Esophagus muscularis mucosa (tissue), 4 donors: ENCODE measurements at regions not wholly inside any gene's neighbourhood (a gene's known extent, or its start where the extent isn't known, plus 50 kb on each side); places are given as distances from the start of the nearest gene placed in this dataset.

ENCODE experiments used
- DNase-seq: peaks from one replicate; pipeline ENCODE4 v3.0.0-alpha.2; 2017; ENCODE audit errors: extremely low spot score
- H3K27ac ChIP-seq, 4 donors: fragments of 200-600 bp; sonication (generic); replicated peaks in 1 of 4; 1 replicate in 3 of 4; 2 replicates in 1 of 4; pipeline ENCODE4 v1.5.1; 2016 to 2019; ENCODE audit warnings: mild to moderate bottlenecking in 1 of 4
- H3K27me3 ChIP-seq, 4 donors: fragments of 200-600 bp; sonication (generic); one replicate each; pipeline versions ENCODE4 v1.5.1 to v1.6.0; 2016 to 2019
- H3K36me3 ChIP-seq, 4 donors: fragments of 200-600 bp; sonication (generic); one replicate each; pipeline ENCODE4 v1.5.1; 2016 to 2019
- H3K4me1 ChIP-seq, 4 donors: fragments of 200-600 bp; sonication (generic); one replicate each; pipeline ENCODE4 v1.5.1; 2016 to 2019
- H3K4me3 ChIP-seq, 4 donors: fragments of 200-600 bp; sonication (generic); 1 replicate in 2 of 4; 2 replicates in 2 of 4; pipeline ENCODE4 v1.5.1; 2016 to 2019; ENCODE audit warnings: mild to moderate bottlenecking in 4 of 4, moderate library complexity in 1 of 4
- H3K9me3 ChIP-seq, 4 donors: fragments of 200-600 bp; sonication (generic); 1 replicate in 3 of 4; 2 replicates in 1 of 4; pipeline ENCODE4 v1.5.1; 2016 to 2019
- CTCF ChIP-seq, 3 experiments: fragments of 200-600 bp in 2 of 3; fragments of 450-650 bp in 1 of 3; sonication (generic) in 2 of 3; IDR thresholded peaks; one replicate each; pipeline ENCODE4 v1.5.1; 2017 to 2019; ENCODE audit warnings: antibody characterized with exemption in 3 of 3, mild to moderate bottlenecking in 2 of 3, moderate library complexity in 1 of 3
- EP300 ChIP-seq: sonication (generic); formaldehyde crosslinking; IDR thresholded peaks from one replicate; pipeline ENCODE4 v1.6.1; 2017; ENCODE audit warnings: antibody characterized with exemption
- POLR2A ChIP-seq: fragments of 450-650 bp; IDR thresholded peaks from one replicate; pipeline ENCODE4 v1.6.1; 2017; ENCODE audit warnings: antibody characterized with exemption, moderate library complexity, mild to moderate bottlenecking, low read depth
- POLR2AphosphoS5 ChIP-seq, 2 donors: sonication (generic); formaldehyde crosslinking; IDR thresholded peaks; one replicate each; pipeline ENCODE4 v1.6.1; 2017; ENCODE audit warnings: antibody characterized with exemption in 2 of 2
- WGBS: methylation state at CpG from one replicate; pipeline ENCODE4 v1.1.5; 2018; 5-methylcytosine and 5-hydroxymethylcytosine counted together
- intact Hi-C: fragments of 100-400 bp; cut with DNase I; formaldehyde crosslinking; loops from one replicate; pipeline ENCODE4 v1.15.1; 2023

- TF ChIP-seq POLR2A (no peak), CTCF (IDR thresholded peaks at IDR 0.05) (no peak), EP300 (no peak), POLR2AphosphoS5 (IDR thresholded peaks at IDR 0.05) (no peak)
- H3K27me3 ChIP-seq = no peaks in the 10 kb centered on the region
- intact Hi-C loops = no loop called here
- no peak overlapping the region for H3K4me3 ChIP-seq
- H3K36me3 ChIP-seq = no peaks in the 10 kb centered on the region
- peaks cover 0 to 15% (median 10%) of the 10 kb centered on the region in 4 donors for H3K9me3 ChIP-seq
- DNase-seq = no peak
- H3K4me1 ChIP-seq = no peaks in the 10 kb centered on the region
- 95% methylated on average over 2 of the region's 2 CpGs for WGBS
- no peak overlapping the region for H3K27ac ChIP-seq
Measured at GRCh38 chr10:10204415-10204814, 813.3 kb upstream of the CELF2 start.

DNA sequence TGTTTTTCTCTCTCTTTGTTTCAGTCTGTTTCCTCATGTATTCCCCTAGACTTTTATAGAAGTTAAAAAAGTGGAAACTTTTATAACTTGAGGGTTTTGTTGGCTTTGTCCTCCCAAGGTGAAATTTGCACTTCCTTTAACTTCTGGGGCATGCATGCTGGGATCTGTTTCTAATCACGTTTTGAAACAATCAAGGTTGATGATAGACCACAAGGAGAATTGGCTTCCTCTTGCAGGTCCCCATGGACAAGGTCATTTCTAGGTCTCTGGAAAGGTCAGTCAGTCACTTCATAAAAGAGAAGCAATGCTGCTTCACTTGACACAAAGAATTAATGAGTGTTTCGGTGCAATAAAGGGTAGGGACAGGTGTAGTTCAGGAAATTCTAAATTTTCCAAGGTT is 811.8 kb upstream of the CELF2 start:
- H3K4me1 ChIP-seq = no peaks in the 10 kb centered on the region
- no peak for DNase-seq
- no peaks in the 10 kb centered on the region for H3K36me3 ChIP-seq
- 83% methylated on average over 2 of the region's 2 CpGs for WGBS
- no peak overlapping the region for H3K27ac ChIP-seq
- no peak for TF ChIP-seq POLR2AphosphoS5 (IDR thresholded peaks at IDR 0.05)
- TF ChIP-seq EP300 = no peak
- TF ChIP-seq CTCF (IDR thresholded peaks at IDR 0.05) = no peak
- no peak for TF ChIP-seq POLR2A
- H3K9me3 ChIP-seq = peaks cover 0 to 15% (median 10%) of the 10 kb centered on the region in 4 donors
- intact Hi-C loops = no loop called here
- H3K4me3 ChIP-seq = no peak overlapping the region
- H3K27me3 ChIP-seq = no peaks in the 10 kb centered on the region

DNA sequence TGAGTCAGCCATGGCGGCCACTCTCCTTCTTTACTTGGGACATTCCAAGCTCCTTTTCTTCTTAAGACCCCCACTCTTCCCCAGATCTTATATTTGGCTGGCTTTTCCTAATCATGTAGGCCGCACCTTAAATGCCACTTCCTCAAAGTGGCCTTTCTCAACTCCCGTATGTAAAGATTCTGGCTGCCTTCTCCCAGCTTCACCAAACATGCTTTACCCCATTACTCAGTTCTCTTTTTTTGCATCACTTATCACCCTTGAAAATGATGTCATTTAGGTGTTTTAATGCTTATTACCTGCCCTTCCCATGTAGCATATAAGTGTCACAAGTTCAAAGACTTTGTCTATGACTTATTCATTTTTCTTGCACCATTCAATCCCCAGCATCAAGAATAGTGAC is 810.1 kb upstream of the CELF2 start:
- 92% methylated on average over 2 of the region's 3 CpGs for WGBS
- Histone ChIP-seq H3K36me3 (no peaks in the 10 kb centered on the region), H3K4me1 (no peaks in the 10 kb centered on the region), H3K27me3 (no peaks in the 10 kb centered on the region), H3K9me3 (peaks cover 0 to 15% (median 10%) of the 10 kb centered on the region in 4 donors), H3K4me3 (no peak overlapping the region), H3K27ac (no peak overlapping the region)
- DNase-seq = no peak
- intact Hi-C loops = no loop called here
- TF ChIP-seq POLR2A = no peak
- no peak for TF ChIP-seq EP300
- no peak for TF ChIP-seq POLR2AphosphoS5 (IDR thresholded peaks at IDR 0.05)
- TF ChIP-seq CTCF (IDR thresholded peaks at IDR 0.05) = no peak

DNA sequence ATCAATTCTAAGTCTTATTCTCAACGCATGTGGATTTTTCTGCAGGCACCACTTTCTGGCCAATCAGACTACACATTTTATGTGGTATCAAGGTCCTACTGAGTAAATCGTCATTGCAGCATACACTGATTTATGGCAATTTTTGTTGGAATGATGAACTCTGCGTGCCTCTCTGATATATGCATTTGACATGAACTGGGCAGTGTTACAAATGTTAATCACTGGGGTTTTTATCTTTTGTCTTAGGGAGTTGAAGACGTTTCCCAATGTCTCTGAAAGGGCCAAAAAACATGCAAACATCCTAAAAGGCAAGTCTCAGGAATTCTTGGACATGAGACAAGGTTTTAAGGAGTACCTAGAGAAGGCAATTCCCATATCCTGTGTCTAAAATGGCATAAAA is 809.5 kb upstream of the CELF2 start:
- DNase-seq = no peak
- TF ChIP-seq EP300 = no peak
- no peak for TF ChIP-seq POLR2A
- TF ChIP-seq CTCF (IDR thresholded peaks at IDR 0.05) = no peak
- TF ChIP-seq POLR2AphosphoS5 (IDR thresholded peaks at IDR 0.05) = no peak
- 63% methylated on average over 4 of the region's 4 CpGs for WGBS
- Histone ChIP-seq H3K27me3 (no peaks in the 10 kb centered on the region), H3K9me3 (peaks cover 0 to 15% (median 10%) of the 10 kb centered on the region in 4 donors), H3K4me3 (no peak overlapping the region), H3K4me1 (no peaks in the 10 kb centered on the region), H3K27ac (no peak overlapping the region), H3K36me3 (no peaks in the 10 kb centered on the region)
- intact Hi-C loops = no loop called here

DNA sequence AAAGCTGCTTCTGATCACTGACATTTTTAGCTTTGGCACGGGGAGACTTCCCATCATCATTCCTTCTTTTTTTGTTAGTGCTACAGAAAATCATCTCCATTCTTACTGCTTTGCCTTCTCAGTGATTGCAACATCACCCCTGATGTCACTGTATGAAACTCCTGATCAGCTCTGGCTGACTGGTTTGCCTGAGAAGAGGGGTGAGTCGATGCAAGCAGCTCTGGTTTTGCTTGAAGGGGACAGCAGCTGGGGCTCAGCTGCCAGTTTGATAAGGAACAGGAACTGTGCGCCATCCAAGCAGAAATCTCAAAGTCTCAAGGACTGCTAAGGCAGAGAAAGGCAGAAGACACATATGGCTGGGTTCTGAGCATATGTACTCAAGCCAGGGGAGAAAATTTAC is 808.5 kb upstream of the CELF2 start:
- H3K36me3 ChIP-seq = no peaks in the 10 kb centered on the region
- H3K9me3 ChIP-seq = peaks cover 0 to 12% (median 7%) of the 10 kb centered on the region in 4 donors
- TF ChIP-seq CTCF (IDR thresholded peaks at IDR 0.05) (no peak), EP300 (no peak), POLR2A (no peak), POLR2AphosphoS5 (IDR thresholded peaks at IDR 0.05) (peak in 1 of 2 donors; percentile 5)
- no peak for DNase-seq
- no peaks in the 10 kb centered on the region for H3K4me1 ChIP-seq
- H3K27me3 ChIP-seq = no peaks in the 10 kb centered on the region
- H3K27ac ChIP-seq = no peak overlapping the region
- H3K4me3 ChIP-seq = no peak overlapping the region
- whole genome bisulfite sequencing = 46% methylated on average over 3 of the region's 3 CpGs
- intact Hi-C loops = no loop called here
